Suprapubic skin (tissue), 4 donors: ENCODE measurements at regions not wholly inside any gene's neighbourhood (a gene's known extent, or its start where the extent isn't known, plus 50 kb on each side); places are given as distances from the start of the nearest gene placed in this dataset.

Experiments
- EP300 ChIP-seq: sonication (generic); formaldehyde crosslinking; IDR thresholded peaks from one replicate; pipeline ENCODE4 v1.6.1; 2017; ENCODE audit warnings: antibody characterized with exemption
- POLR2A ChIP-seq, 2 donors: fragments of 450-650 bp; IDR thresholded peaks; one replicate each; pipeline ENCODE4 v1.6.1; 2017; ENCODE audit warnings: antibody characterized with exemption in 2 of 2, mild to moderate bottlenecking in 2 of 2, moderate library complexity in 2 of 2
- POLR2AphosphoS5 ChIP-seq, 3 donors: sonication (generic); formaldehyde crosslinking; IDR thresholded peaks; one replicate each; pipeline ENCODE4 v1.6.1; 2017; ENCODE audit warnings: antibody characterized with exemption in 3 of 3
- TF ChIP-seq, protein P1 (sequence below), 2 donors: fragments of 200-600 bp in 1 of 2; fragments of 450-650 bp in 1 of 2; sonication (generic) in 1 of 2; IDR thresholded peaks; one replicate each; pipeline ENCODE4 v1.5.1; 2016 to 2019; ENCODE audit warnings: antibody characterized with exemption in 2 of 2, mild to moderate bottlenecking in 1 of 2, moderate library complexity in 1 of 2

DNA sequence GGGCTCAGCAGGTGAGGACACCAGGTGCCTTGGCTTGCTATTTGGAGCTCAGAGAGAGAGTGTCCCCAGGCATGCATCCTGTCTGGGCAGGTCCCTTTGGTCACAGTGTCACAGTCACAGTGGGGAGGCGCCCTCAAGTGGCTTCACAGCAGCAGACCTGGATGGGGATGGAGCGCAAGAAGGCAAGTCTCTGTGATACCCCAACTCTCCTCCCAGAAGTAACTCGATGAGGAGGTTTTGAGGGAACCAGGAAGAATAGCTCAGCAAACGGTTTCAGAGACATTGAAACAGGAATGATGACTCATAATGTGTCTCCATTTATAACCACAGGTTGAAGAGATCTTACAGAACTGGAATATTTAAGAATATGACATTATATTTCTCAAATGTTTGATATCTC is 66.5 kb upstream of the SH3GL3 start:
- TF ChIP-seq, protein P1, sequence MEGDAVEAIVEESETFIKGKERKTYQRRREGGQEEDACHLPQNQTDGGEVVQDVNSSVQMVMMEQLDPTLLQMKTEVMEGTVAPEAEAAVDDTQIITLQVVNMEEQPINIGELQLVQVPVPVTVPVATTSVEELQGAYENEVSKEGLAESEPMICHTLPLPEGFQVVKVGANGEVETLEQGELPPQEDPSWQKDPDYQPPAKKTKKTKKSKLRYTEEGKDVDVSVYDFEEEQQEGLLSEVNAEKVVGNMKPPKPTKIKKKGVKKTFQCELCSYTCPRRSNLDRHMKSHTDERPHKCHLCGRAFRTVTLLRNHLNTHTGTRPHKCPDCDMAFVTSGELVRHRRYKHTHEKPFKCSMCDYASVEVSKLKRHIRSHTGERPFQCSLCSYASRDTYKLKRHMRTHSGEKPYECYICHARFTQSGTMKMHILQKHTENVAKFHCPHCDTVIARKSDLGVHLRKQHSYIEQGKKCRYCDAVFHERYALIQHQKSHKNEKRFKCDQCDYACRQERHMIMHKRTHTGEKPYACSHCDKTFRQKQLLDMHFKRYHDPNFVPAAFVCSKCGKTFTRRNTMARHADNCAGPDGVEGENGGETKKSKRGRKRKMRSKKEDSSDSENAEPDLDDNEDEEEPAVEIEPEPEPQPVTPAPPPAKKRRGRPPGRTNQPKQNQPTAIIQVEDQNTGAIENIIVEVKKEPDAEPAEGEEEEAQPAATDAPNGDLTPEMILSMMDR (IDR thresholded peaks at IDR 0.05): peak in 1 of 2 donors; percentile 26
- no peak for TF ChIP-seq POLR2AphosphoS5 (IDR thresholded peaks at IDR 0.05)
- TF ChIP-seq POLR2A (IDR thresholded peaks at IDR 0.05): no peak
- TF ChIP-seq EP300: no peak
